PC-9 (cell line): ENCODE measurements at regions not wholly inside any gene's neighbourhood (a gene's known extent, or its start where the extent isn't known, plus 50 kb on each side); places are given as distances from the start of the nearest gene placed in this dataset.

Source experiments
- EZH2 ChIP-seq: fragments of 200-600 bp; sonication (generic); IDR thresholded peaks from 2 replicates; pipeline ENCODE4 v1.8.0; 2017; ENCODE audit warnings: antibody characterized with exemption, low read depth
- TF ChIP-seq, protein P1 (sequence below): fragments of 200-600 bp; sonication (generic); conservative IDR thresholded peaks from 2 replicates; pipeline ENCODE4 v1.6.1; 2017; ENCODE audit warnings: mixed run types, antibody characterized with exemption, mild to moderate bottlenecking, moderate library complexity

DNA sequence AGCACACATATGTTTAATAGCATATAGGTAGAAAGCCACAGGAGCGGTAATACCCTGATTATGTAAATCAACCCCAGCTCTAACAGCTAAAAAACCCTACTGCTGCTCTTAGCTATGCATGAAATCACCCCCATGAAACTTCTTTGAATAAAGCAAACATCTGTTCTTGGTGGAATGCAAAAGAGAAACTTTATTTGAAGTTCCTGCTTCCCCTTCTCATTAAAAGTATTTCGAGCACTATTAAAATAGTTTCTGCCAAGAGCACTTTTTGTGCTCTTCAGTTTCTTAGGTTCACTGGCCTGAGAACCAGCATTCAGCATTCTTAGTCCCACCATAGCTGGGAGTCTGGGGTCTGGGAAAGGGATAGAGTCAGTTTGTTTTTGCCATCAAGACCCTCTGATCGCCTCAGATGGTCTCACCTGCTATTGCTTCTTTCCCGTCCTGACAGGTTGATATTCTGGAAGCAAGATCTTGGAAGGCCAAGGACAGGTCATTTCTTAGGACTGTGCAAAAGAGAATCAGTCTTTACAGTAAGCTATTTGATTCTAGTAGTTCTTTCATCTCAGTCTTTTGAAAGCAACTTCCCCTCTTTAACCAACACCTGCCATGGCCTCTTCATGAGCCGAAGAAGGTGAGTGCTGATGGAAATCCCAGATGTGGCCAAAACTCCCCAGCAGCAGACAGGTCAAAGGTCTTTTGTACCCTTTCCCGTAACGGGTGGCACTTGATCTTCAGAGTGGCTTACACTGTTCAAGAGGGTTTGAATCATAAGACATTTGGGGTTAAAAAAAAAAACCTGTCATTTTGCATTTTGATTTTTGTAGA, 76.5 kb upstream of the TMEM170B start:
- TF ChIP-seq, protein P1, sequence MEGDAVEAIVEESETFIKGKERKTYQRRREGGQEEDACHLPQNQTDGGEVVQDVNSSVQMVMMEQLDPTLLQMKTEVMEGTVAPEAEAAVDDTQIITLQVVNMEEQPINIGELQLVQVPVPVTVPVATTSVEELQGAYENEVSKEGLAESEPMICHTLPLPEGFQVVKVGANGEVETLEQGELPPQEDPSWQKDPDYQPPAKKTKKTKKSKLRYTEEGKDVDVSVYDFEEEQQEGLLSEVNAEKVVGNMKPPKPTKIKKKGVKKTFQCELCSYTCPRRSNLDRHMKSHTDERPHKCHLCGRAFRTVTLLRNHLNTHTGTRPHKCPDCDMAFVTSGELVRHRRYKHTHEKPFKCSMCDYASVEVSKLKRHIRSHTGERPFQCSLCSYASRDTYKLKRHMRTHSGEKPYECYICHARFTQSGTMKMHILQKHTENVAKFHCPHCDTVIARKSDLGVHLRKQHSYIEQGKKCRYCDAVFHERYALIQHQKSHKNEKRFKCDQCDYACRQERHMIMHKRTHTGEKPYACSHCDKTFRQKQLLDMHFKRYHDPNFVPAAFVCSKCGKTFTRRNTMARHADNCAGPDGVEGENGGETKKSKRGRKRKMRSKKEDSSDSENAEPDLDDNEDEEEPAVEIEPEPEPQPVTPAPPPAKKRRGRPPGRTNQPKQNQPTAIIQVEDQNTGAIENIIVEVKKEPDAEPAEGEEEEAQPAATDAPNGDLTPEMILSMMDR, result no peak
- no peak for TF ChIP-seq EZH2
